Osteoblast (primary cell): ENCODE measurements at regions not wholly inside any gene's neighbourhood (a gene's known extent, or its start where the extent isn't known, plus 50 kb on each side); places are given as distances from the start of the nearest gene placed in this dataset.

Experiments
- DNase-seq: peaks from one replicate; pipeline ENCODE4 v3.0.0; 2011; ENCODE audit warnings: low spot score, mixed read lengths; ENCODE audit not compliant: insufficient read length; ENCODE audit errors: missing footprints
- H2AFZ ChIP-seq: 2 replicates; pipeline ENCODE4 v1.6.0; 2011; ENCODE audit warnings: mild to moderate bottlenecking, low read length
- H3K27ac ChIP-seq: 2 replicates; pipeline ENCODE4 v1.5.1; 2011; ENCODE audit warnings: mild to moderate bottlenecking, low read depth, low read length, moderate library complexity
- H3K27me3 ChIP-seq: 2 replicates; pipeline ENCODE4 v1.6.0; 2012; ENCODE audit warnings: mild to moderate bottlenecking, control low read depth, inconsistent platforms, low read length, moderate library complexity; ENCODE audit not compliant: insufficient read depth
- H3K36me3 ChIP-seq: 2 replicates; pipeline ENCODE4 v1.5.1; 2011; ENCODE audit warnings: mild to moderate bottlenecking, low read length, control low read depth, moderate library complexity; ENCODE audit not compliant: insufficient read depth
- H3K4me1 ChIP-seq: 2 replicates; pipeline ENCODE4 v1.5.1; 2011; ENCODE audit warnings: mild to moderate bottlenecking, low read length, control low read depth, moderate library complexity; ENCODE audit not compliant: insufficient read depth
- H3K4me2 ChIP-seq: 2 replicates; pipeline ENCODE4 v1.6.0; 2011; ENCODE audit warnings: mild to moderate bottlenecking, low read length; ENCODE audit not compliant: insufficient read depth
- H3K4me3 ChIP-seq: fragments of 200-600 bp; sonication (generic); 3 replicates; pipeline ENCODE4 v1.5.1; 2012; ENCODE audit warnings: mild to moderate bottlenecking, low read length, inconsistent platforms; ENCODE audit not compliant: insufficient read depth
- H3K79me2 ChIP-seq: 2 replicates; pipeline ENCODE4 v1.6.0; 2012; ENCODE audit warnings: mild to moderate bottlenecking, low read length, control low read depth, inconsistent platforms; ENCODE audit not compliant: insufficient read depth
- H3K9me3 ChIP-seq: 2 replicates; pipeline ENCODE4 v1.5.1; 2011; ENCODE audit warnings: low read depth, low read length, control low read depth
- H4K20me1 ChIP-seq: 2 replicates; pipeline ENCODE4 v1.6.0; 2012; ENCODE audit warnings: mild to moderate bottlenecking, low read length, control low read depth; ENCODE audit not compliant: insufficient read depth
- CTCF ChIP-seq: IDR thresholded peaks from 2 replicates; pipeline ENCODE4 v1.5.1; 2011; ENCODE audit warnings: mild to moderate bottlenecking, low read depth, low read length, moderate library complexity; ENCODE audit errors: extremely low read depth

- no peak for TF ChIP-seq CTCF
- no peaks in the 10 kb centered on the region for H4K20me1 ChIP-seq
- no peaks in the 10 kb centered on the region for H3K79me2 ChIP-seq
- H3K4me2 ChIP-seq: no peak overlapping the region
- no peaks in the 10 kb centered on the region for H3K4me1 ChIP-seq
- no peak overlapping the region for H3K4me3 ChIP-seq
- no peak overlapping the region for H2AFZ ChIP-seq
- no peaks in the 10 kb centered on the region for H3K36me3 ChIP-seq
- DNase-seq: no peak
- H3K27me3 ChIP-seq: peaks cover 4% of the 10 kb centered on the region
- H3K9me3 ChIP-seq: peaks cover 3% of the 10 kb centered on the region
- H3K27ac ChIP-seq: no peak overlapping the region
Measured at GRCh38 chr20:24879875-24880274, 69.2 kb upstream of the CST7 start.

DNA sequence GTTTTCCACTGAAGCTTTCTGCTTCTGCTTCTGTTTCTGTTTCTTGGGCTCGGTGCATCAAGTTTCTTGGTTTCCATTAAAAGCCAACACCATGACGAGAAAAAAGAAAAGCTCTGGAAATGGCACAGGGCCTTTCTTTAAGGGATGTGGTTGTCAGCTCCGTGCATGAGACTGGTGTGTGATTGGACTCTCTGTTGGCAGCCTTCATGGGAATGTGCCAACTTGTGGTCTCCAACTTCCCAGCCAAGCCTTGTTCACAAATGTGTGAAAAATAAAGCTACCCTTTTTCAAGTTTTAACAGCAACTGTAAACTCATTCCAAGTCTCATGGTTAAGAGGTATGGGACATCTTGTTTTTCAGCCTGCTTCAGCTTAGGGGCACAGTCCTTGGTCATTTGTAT lies 68.7 kb upstream of the CST7 start:
- no peaks in the 10 kb centered on the region for H3K27me3 ChIP-seq
- TF ChIP-seq CTCF: no peak
- no peak for DNase-seq
- H3K4me2 ChIP-seq: no peak overlapping the region
- no peaks in the 10 kb centered on the region for H3K79me2 ChIP-seq
- H3K27ac ChIP-seq: no peak overlapping the region
- H3K4me3 ChIP-seq: no peak overlapping the region
- H4K20me1 ChIP-seq: no peaks in the 10 kb centered on the region
- H3K9me3 ChIP-seq: peaks cover 3% of the 10 kb centered on the region
- H3K4me1 ChIP-seq: no peaks in the 10 kb centered on the region
- no peak overlapping the region for H2AFZ ChIP-seq
- no peaks in the 10 kb centered on the region for H3K36me3 ChIP-seq

DNA sequence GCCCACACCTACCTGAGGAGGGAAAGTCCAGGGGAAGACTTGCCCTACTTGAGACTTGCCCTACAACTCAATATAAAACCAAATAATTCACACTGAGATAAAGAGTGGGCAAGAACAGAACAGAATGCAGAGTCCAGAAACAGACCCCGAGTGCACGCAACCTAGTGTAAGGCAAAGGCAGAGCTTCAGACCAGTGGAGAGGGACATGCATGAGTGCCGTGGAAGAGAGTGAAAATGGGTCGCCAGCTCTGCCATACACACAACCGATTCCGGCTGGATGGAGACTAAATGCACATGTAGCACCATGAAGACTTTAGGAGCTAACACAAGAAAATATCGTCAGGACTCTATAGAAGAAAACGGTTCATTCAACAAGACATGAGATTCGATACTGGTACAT lies 58.8 kb upstream of the CST7 start:
- peaks cover 8% of the 10 kb centered on the region for H3K27me3 ChIP-seq
- H3K9me3 ChIP-seq: no peaks in the 10 kb centered on the region
- no peak overlapping the region for H3K27ac ChIP-seq
- no peaks in the 10 kb centered on the region for H3K79me2 ChIP-seq
- H3K4me1 ChIP-seq: no peaks in the 10 kb centered on the region
- H3K36me3 ChIP-seq: no peaks in the 10 kb centered on the region
- no peak overlapping the region for H3K4me2 ChIP-seq
- TF ChIP-seq CTCF: no peak
- DNase-seq: no peak
- H2AFZ ChIP-seq: no peak overlapping the region
- no peaks in the 10 kb centered on the region for H4K20me1 ChIP-seq
- no peak overlapping the region for H3K4me3 ChIP-seq

DNA sequence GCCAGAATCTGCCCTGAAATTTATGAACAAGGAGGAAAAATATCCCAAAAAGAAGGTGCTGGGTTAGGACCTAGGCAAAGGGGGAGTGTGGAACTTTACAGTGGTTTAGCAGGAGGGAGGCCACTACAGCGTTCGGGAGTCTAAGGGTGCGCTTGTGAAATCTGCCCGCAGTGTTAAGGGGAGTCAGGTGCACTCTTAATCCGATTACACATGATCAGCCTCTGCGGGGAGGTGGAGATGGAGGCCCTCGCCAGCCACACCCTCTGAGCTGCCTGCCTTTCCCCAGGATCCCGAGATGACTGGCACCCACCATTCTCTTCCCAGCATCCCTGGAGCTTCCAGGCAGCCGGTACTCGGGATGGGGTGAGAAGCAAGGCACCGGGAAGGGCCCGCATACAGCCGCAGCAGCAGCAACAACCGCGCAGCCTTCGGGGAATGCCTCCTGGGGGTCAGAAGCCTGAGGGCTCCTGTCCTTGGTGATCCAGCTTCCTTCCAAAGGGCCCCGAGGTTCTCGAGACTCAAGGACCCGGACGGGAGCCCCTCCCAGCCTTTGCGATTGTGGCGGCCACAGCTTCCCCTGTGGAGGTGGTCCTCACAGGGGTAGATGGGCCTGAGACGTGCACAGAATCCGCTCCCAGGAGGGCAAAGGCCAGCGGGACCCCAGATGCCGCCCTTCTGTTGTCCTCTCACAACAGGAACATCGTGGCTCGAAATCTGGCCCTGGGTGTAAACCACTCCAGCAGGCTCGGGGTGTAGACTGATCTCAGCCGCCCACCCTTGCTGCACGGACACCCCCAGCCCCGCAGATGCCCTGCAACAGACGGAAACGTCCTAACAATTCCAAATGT lies 57.3 kb upstream of the CST7 start:
- Histone ChIP-seq H3K4me1 (no peaks in the 10 kb centered on the region), H3K4me3 (no peak overlapping the region), H3K36me3 (no peaks in the 10 kb centered on the region), H2AFZ (no peak overlapping the region), H3K79me2 (no peaks in the 10 kb centered on the region), H3K4me2 (no peak overlapping the region), H4K20me1 (no peaks in the 10 kb centered on the region), H3K9me3 (no peaks in the 10 kb centered on the region), H3K27me3 (peaks cover 12% of the 10 kb centered on the region), H3K27ac (no peak overlapping the region)
- DNase-seq: peak; percentile 34
- no peak for TF ChIP-seq CTCF
